Activated naive CD8-positive, alpha-beta T cell treated with anti-CD3 and anti-CD28 coated beads, Interleukin-2, amount 10 ng/mL, durations not matched to agents 7 days and 5 days (primary cell): ENCODE measurements at regions not wholly inside any gene's neighbourhood (a gene's known extent, or its start where the extent isn't known, plus 50 kb on each side); places are given as distances from the start of the nearest gene placed in this dataset.
A peak's percentile ranks its signal among the peaks of the same experiment; 100 is the strongest.
"Not testable (repeated sequence)": the region's sequence is repeated elsewhere in the genome, so short reads cannot be mapped to it uniquely, and the experiment has no call there.

ENCODE experiments used
- ATAC-seq: fragments of 150-1000 bp; cut with Tn5 transposase; one replicate; pipeline ENCODE4 v1.10.0; 2021; ENCODE audit warnings: low read depth, moderate library complexity
- POLR2A ChIA-PET: fragments of 350-600 bp; sonication (Branson Sonifier 250); formaldehyde crosslinking; loops from one replicate; lab custom pipeline; 2021; ENCODE audit warnings: antibody characterized with exemption; lab: Charles Lee
- DNase-seq: peaks from one replicate; pipeline ENCODE4 v3.0.0; 2021
- H3K27ac Mint-ChIP-seq: one replicate; pipeline ENCODE4 v1.8.0; 2022; ENCODE audit warnings: mild to moderate bottlenecking, mixed read lengths
- H3K27me3 Mint-ChIP-seq: one replicate; pipeline ENCODE4 v1.8.0; 2022; ENCODE audit warnings: mild to moderate bottlenecking, moderate library complexity, mixed read lengths
- H3K36me3 Mint-ChIP-seq: one replicate; pipeline ENCODE4 v1.8.0; 2021; ENCODE audit warnings: mild to moderate bottlenecking, mixed read lengths
- H3K4me1 Mint-ChIP-seq: one replicate; pipeline ENCODE4 v1.8.0; 2021; ENCODE audit warnings: mixed read lengths
- H3K4me3 Mint-ChIP-seq: one replicate; pipeline ENCODE4 v1.8.0; 2022; ENCODE audit warnings: mild to moderate bottlenecking, moderate library complexity, mixed read lengths
- H3K9me3 Mint-ChIP-seq: one replicate; pipeline ENCODE4 v1.8.0; 2021; ENCODE audit warnings: mixed read lengths

DNA sequence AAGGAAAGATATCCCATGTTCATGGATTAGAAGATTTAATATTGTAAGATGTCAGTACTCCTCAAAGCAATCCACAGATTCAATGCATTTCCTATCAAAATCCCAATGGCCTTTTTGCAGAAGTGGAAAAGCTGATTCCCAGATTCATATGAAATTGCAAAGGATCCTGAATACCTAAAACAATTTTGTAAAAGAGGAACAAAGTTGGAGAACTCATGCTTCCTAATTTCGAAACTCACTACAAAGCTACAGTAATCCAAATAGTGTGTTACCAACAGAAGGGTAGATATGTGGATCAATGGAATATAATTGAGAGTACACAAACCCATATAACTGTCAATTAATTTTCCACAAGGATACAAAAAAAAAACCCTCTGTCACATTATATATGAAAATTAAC is 154.3 kb upstream of the ZNF618 start:
- no peak overlapping the region for H3K4me3 Mint-ChIP-seq
- POLR2A ChIA-PET = no interaction called here
- no peak overlapping the region for H3K27ac Mint-ChIP-seq
- H3K9me3 Mint-ChIP-seq = no peaks in the 10 kb centered on the region
- DNase-seq (no peak), ATAC-seq (no peak)
- no peaks in the 10 kb centered on the region for H3K4me1 Mint-ChIP-seq
- peaks cover 15% of the 10 kb centered on the region for H3K27me3 Mint-ChIP-seq
- no peaks in the 10 kb centered on the region for H3K36me3 Mint-ChIP-seq

- no peak overlapping the region for H3K27ac Mint-ChIP-seq
- peaks cover 13% of the 10 kb centered on the region for H3K27me3 Mint-ChIP-seq
- POLR2A ChIA-PET = no interaction called here
- H3K4me3 Mint-ChIP-seq = no peak overlapping the region
- no peaks in the 10 kb centered on the region for H3K4me1 Mint-ChIP-seq
- H3K36me3 Mint-ChIP-seq = no peaks in the 10 kb centered on the region
- no peaks in the 10 kb centered on the region for H3K9me3 Mint-ChIP-seq
- DNase-seq (no peak), ATAC-seq (no peak)
Observed at GRCh38 chr9:113724202-113724601, 151.9 kb upstream of the ZNF618 start.

GRCh38 chr9:113728989-113729388 is 147.1 kb upstream of the ZNF618 start:
- POLR2A ChIA-PET = no interaction called here
- no peak overlapping the region for H3K4me3 Mint-ChIP-seq
- no peaks in the 10 kb centered on the region for H3K36me3 Mint-ChIP-seq

DNA sequence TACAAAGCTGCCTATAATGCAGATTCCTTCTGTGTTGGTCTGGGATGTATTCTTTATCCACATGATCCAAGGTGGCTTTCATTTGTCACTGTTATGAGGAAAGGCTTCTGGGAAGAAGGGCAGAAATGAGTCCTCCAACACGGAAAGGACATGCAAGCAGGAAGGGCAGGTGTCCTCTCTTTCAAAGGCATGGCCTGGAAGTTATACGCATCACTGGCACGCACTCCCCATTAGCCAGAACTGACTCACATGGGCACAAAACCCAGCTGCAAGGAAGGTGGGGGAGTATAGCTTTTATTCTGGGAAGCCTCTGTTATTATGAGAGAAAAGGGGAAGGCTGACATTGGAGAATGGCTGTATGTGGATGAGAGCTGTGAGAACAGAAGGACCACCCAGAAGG is 141.3 kb upstream of the ZNF618 start:
- DNase-seq = no peak
- POLR2A ChIA-PET = no interaction called here
- no peak overlapping the region for H3K4me3 Mint-ChIP-seq
- ATAC-seq = no peak
- H3K36me3 Mint-ChIP-seq = no peaks in the 10 kb centered on the region
- H3K9me3 Mint-ChIP-seq = peaks cover 6% of the 10 kb centered on the region
- peaks cover 4% of the 10 kb centered on the region for H3K27me3 Mint-ChIP-seq
- H3K27ac Mint-ChIP-seq = no peak overlapping the region
- H3K4me1 Mint-ChIP-seq = no peaks in the 10 kb centered on the region

More at GRCh38 chr9:113728989-113729388, 147.1 kb upstream of the ZNF618 start:
- no peak for ATAC-seq
- H3K27me3 Mint-ChIP-seq = peaks cover 5% of the 10 kb centered on the region
- peaks cover 7% of the 10 kb centered on the region for H3K9me3 Mint-ChIP-seq
- H3K4me1 Mint-ChIP-seq = no peaks in the 10 kb centered on the region
- no peak for DNase-seq
- H3K27ac Mint-ChIP-seq = no peak overlapping the region

GRCh38 chr9:113737517-113738271 is 138.4 kb upstream of the ZNF618 start:
- H3K4me3 Mint-ChIP-seq = no peak overlapping the region
- H3K9me3 Mint-ChIP-seq = peaks cover 3% of the 10 kb centered on the region
- H3K36me3 Mint-ChIP-seq = no peaks in the 10 kb centered on the region
- no peak overlapping the region for H3K27ac Mint-ChIP-seq
- POLR2A ChIA-PET = no interaction called here
- DNase-seq (no peak), ATAC-seq (no peak)
- peaks cover 5% of the 10 kb centered on the region for H3K27me3 Mint-ChIP-seq
- no peaks in the 10 kb centered on the region for H3K4me1 Mint-ChIP-seq

- no peak overlapping the region for H3K27ac Mint-ChIP-seq
- H3K4me1 Mint-ChIP-seq = no peaks in the 10 kb centered on the region
- H3K27me3 Mint-ChIP-seq = peaks cover 5% of the 10 kb centered on the region
- ATAC-seq = no peak
- H3K36me3 Mint-ChIP-seq = no peaks in the 10 kb centered on the region
- no peak overlapping the region for H3K4me3 Mint-ChIP-seq
- POLR2A ChIA-PET = no interaction called here
- DNase-seq = no peak
- peaks cover 3% of the 10 kb centered on the region for H3K9me3 Mint-ChIP-seq
Observed at GRCh38 chr9:113738496-113738892, 137.6 kb upstream of the ZNF618 start.

- Mint-ChIP-seq H3K36me3 (no peaks in the 10 kb centered on the region), H3K4me3 (no peak overlapping the region), H3K4me1 (no peaks in the 10 kb centered on the region), H3K9me3 (peaks cover 3% of the 10 kb centered on the region), H3K27me3 (peaks cover 5% of the 10 kb centered on the region), H3K27ac (no peak overlapping the region)
- ATAC-seq = peak; percentile 71
- DNase-seq = no peak
- POLR2A ChIA-PET = no interaction called here
Observed at GRCh38 chr9:113738893-113739604, 137.1 kb upstream of the ZNF618 start.

DNA sequence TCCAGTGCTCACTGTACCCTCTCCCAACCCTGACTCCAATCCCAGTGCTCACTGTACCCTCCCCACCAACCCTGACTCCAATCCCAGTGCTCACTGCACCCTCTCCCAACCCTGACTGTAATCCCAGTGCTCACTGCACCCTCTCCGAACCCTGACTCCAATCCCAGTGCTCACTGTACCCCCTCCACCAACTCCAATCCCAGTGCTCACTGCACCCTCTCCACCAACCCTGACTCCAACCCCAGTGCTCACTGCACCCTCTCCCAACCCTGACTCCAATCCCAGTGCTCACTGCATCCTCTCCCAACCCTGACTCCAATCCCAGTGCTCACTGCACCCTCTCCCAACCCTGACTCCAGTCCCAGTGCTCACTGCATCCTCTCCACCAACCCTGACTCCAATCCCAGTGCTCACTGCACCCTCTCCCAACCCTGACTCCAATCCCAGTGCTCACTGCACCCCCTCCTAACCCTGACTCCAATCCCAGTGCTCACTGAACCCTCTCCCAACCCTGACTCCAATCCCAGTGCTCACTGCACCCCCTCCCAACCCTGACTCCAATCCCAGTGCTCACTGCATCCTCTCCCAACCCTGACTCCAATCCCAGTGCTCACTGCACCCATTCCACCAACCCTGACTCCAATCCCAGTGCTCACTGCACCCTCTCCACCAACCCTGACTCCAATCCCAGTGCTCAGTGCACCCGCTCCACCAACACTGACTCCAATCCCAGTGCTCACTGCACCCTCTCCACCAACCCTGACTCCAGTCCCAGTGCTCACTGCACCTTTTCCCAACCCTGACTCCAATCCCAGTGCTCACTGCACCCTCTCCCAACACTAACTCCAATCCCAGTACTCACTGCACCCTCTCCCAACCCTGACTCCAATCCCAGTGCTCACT is 136.3 kb upstream of the ZNF618 start:
- H3K27ac Mint-ChIP-seq, H3K9me3 Mint-ChIP-seq, ATAC-seq, POLR2A ChIA-PET, H3K4me1 Mint-ChIP-seq, H3K27me3 Mint-ChIP-seq, H3K36me3 Mint-ChIP-seq, H3K4me3 Mint-ChIP-seq: not testable (repeated sequence)
- DNase-seq = peak; percentile 39

DNA sequence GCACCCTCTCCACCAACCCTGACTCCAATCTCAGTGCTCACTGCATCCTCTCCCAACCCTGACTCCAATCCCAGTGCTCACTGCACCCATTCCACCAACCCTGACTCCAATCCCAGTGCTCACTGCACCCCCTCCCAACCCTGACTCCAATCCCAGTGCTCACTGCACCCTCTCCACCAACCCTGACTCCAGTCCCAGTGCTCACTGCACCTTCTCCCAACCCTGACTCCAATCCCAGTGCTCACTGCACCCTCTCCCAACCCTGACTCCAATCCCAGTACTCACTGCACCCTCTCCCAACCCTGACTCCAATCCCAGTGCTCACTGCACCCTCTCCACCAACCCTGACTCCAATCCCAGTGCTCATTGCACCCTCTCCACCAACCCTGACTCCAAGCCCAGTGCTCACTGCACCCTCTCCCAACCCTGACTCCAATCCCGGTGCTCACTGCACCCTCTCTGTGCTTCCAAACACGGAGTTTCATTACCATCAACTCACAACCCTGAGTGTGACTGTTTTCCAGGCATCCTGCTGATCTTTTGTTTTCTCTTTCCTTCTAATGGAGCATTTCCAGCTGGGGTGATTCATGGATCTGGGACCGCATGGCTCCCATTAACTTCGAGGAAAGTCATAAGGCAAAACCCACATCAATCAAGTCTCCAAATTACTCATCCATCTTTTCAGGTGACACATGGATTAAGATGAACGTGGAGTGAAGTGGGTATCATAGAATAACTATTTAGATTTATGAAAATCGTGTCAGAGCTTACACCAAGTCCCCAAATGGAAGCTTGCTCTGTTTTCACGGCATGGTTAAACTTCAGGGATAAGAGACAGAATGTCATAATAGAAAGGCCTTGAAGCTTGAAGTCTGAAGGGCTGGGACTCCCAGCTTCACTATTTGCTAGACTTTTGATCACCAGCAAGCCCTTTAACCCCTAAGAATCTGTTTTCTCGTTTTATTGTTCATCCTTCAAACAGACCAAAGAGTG is 135.3 kb upstream of the ZNF618 start:
- H3K4me1 Mint-ChIP-seq, H3K27ac Mint-ChIP-seq, H3K27me3 Mint-ChIP-seq, H3K4me3 Mint-ChIP-seq, H3K9me3 Mint-ChIP-seq, DNase-seq, H3K36me3 Mint-ChIP-seq, ATAC-seq, POLR2A ChIA-PET: not testable (repeated sequence)

DNA sequence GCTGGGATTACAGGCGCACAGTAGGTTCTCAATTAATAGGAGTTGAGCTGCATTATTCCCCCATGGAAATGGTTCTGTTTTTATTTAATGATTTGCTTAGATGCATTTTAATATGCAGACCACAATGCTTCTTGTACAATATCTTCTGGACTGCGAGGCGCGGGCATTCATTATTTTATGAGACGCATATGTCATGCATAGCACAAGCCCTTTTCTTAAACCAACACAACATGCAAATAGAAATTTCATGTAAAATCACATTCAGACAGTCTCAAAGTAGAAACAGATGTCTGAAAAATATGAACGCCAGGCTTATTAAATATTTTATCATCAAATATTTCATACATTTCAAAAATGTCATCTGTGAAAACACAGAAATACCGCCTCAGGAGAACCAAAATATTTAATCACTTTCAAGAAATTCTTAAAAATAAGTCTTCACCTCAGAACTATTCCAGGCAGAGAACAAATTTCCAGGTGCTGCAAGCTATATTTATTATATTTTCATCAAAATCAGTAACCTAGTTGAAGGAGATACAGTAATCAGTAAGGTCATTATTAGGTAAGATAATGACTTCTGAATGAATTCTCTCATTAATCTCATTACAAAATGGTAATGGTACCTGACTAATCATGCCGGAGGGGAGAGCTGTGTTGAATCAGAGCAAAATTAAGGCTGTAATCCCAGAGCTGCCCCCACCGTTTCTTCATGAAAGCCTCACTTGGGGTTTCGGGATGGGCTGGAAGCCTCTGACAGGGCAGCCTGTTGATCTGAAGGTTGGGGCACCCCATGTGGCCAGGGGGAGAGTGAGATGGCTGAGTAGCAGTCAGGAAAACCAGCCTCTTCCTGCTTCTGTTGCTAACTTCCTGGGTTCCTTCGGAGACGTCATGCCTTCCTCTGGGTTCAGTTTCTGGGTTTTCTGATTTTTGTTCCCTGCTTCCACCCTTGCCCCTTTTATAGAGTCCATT is 133.9 kb upstream of the ZNF618 start:
- DNase-seq (no peak), ATAC-seq (no peak)
- Mint-ChIP-seq H3K4me3 (no peak overlapping the region), H3K27ac (no peak overlapping the region), H3K4me1 (no peaks in the 10 kb centered on the region), H3K27me3 (peaks cover 9% of the 10 kb centered on the region), H3K9me3 (peaks cover 3% of the 10 kb centered on the region), H3K36me3 (no peaks in the 10 kb centered on the region)
- POLR2A ChIA-PET = no interaction called here

- Mint-ChIP-seq H3K4me1 (no peaks in the 10 kb centered on the region), H3K4me3 (no peak overlapping the region), H3K27ac (no peak overlapping the region), H3K9me3 (peaks cover 7% of the 10 kb centered on the region), H3K27me3 (peaks cover 9% of the 10 kb centered on the region), H3K36me3 (no peaks in the 10 kb centered on the region)
- DNase-seq (no peak), ATAC-seq (no peak)
- POLR2A ChIA-PET = no interaction called here
Observed at GRCh38 chr9:113742878-113743277, 133.2 kb upstream of the ZNF618 start.

DNA sequence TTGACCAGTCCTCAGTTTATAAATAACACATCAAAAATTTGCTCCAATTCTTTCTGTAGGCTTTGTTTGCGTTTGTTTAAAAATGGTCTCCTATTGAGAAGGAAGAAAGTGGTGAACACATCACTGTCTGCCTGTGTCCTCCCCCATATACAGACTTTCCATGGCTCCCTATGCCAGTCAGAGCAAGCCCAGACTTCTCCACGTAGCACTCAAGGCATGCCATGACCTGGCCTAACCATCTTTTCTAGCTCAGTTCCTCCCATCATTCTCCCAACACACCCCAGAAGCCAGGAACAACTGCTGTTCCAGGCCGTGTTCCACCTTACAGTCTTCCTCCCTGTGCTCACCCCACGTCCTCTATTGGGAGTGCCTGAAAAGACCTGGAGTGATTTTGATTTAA is 129.6 kb upstream of the ZNF618 start:
- ATAC-seq = no peak
- Mint-ChIP-seq H3K27me3 (peaks cover 17% of the 10 kb centered on the region), H3K36me3 (no peaks in the 10 kb centered on the region), H3K4me1 (no peaks in the 10 kb centered on the region), H3K4me3 (no peak overlapping the region), H3K27ac (no peak overlapping the region), H3K9me3 (peaks cover 8% of the 10 kb centered on the region)
- POLR2A ChIA-PET = no interaction called here
- no peak for DNase-seq
